Tibial nerve (tissue), 3 donors: ENCODE measurements at regions not wholly inside any gene's neighbourhood (a gene's known extent, or its start where the extent isn't known, plus 50 kb on each side); places are given as distances from the start of the nearest gene placed in this dataset.

Experiments used
- POLR2A ChIP-seq, 2 donors: fragments of 450-650 bp; IDR thresholded peaks; one replicate each; pipeline ENCODE4 v1.6.1; 2017; ENCODE audit warnings: antibody characterized with exemption in 2 of 2, mild to moderate bottlenecking in 2 of 2, moderate library complexity in 2 of 2
- TF ChIP-seq, protein P1 (sequence below), 5 experiments: fragments of 200-600 bp in 3 of 5; fragments of 450-650 bp in 2 of 5; sonication (generic) in 3 of 5; IDR thresholded peaks; one replicate each; pipeline ENCODE4 v1.5.1; 2016 to 2019; ENCODE audit warnings: antibody characterized with exemption in 5 of 5, mild to moderate bottlenecking in 3 of 5, moderate library complexity in 2 of 5

DNA sequence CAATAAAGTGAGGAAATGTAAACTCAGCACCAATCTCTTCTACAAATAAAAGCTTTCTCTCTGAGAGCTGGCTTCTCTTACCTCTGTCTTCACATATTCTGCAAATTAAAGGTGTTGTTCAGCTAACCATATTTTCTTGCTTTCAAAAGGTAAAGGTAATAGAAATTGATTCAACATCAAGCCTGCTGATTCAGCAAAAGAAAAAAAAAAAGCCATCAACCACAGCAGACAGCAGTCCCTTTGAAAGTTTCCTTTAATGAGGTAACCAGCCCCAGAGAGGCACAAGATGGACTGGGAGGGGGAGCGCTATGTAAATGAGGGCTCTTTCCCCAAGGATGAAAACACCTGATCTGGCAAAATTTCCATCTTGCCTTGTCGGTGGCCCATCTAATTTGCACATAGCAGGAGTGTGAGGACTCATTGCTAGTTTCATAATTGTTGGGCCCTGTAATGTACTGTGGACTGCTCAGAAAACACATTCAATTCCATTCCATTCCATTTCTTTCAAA lies 154.9 kb upstream of the SOX11 start:
- TF ChIP-seq, protein P1, sequence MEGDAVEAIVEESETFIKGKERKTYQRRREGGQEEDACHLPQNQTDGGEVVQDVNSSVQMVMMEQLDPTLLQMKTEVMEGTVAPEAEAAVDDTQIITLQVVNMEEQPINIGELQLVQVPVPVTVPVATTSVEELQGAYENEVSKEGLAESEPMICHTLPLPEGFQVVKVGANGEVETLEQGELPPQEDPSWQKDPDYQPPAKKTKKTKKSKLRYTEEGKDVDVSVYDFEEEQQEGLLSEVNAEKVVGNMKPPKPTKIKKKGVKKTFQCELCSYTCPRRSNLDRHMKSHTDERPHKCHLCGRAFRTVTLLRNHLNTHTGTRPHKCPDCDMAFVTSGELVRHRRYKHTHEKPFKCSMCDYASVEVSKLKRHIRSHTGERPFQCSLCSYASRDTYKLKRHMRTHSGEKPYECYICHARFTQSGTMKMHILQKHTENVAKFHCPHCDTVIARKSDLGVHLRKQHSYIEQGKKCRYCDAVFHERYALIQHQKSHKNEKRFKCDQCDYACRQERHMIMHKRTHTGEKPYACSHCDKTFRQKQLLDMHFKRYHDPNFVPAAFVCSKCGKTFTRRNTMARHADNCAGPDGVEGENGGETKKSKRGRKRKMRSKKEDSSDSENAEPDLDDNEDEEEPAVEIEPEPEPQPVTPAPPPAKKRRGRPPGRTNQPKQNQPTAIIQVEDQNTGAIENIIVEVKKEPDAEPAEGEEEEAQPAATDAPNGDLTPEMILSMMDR (IDR thresholded peaks at IDR 0.05), result no peak
- TF ChIP-seq POLR2A (IDR thresholded peaks at IDR 0.05), result no peak
